CD14-positive monocyte (primary cell): ENCODE measurements at regions not wholly inside any gene's neighbourhood (a gene's known extent, or its start where the extent isn't known, plus 50 kb on each side); places are given as distances from the start of the nearest gene placed in this dataset.

Experiments used
- DNase-seq, 3 donors: peaks; one replicate each; pipeline ENCODE4 v3.0.0-alpha.2; 2011 to 2022
- H2AFZ ChIP-seq: 2 replicates; pipeline ENCODE4 v1.6.0; 2012; ENCODE audit warnings: mild to moderate bottlenecking, low read depth, low read length, inconsistent platforms; ENCODE audit not compliant: insufficient read depth, poor library complexity, severe bottlenecking
- H3K27ac ChIP-seq, 2 donors: 1 replicate in 1 of 2; 2 replicates in 1 of 2; pipeline ENCODE4 v1.5.1; 2012 to 2013; ENCODE audit warnings: low read length in 2 of 2, control low read depth in 1 of 2, inconsistent platforms in 1 of 2, low read depth in 1 of 2, mild to moderate bottlenecking in 1 of 2
- H3K27me3 ChIP-seq, 2 donors: one replicate each; pipeline versions ENCODE4 v1.6.0 to v1.6.1; 2011 to 2013; ENCODE audit warnings: low read length in 2 of 2; ENCODE audit not compliant: control insufficient read depth in 2 of 2, insufficient read depth in 2 of 2
- H3K36me3 ChIP-seq, 2 donors: replicated peaks in 1 of 2; 1 replicate in 1 of 2; 2 replicates in 1 of 2; pipeline versions ENCODE4 v1.5.1 to v1.6.1; 2012 to 2013; ENCODE audit warnings: low read length in 2 of 2, control low read depth in 1 of 2, inconsistent platforms in 1 of 2, mild to moderate bottlenecking in 1 of 2; ENCODE audit not compliant: insufficient read depth in 2 of 2, control insufficient read depth in 1 of 2
- H3K4me1 ChIP-seq, 2 donors: 1 replicate in 1 of 2; 2 replicates in 1 of 2; pipeline versions ENCODE4 v1.5.1 to v1.6.1; 2012 to 2013; ENCODE audit warnings: low read length in 2 of 2, control low read depth in 1 of 2, inconsistent platforms in 1 of 2, mild to moderate bottlenecking in 1 of 2, moderate library complexity in 1 of 2; ENCODE audit not compliant: insufficient read depth in 2 of 2, control insufficient read depth in 1 of 2
- H3K4me2 ChIP-seq: replicated peaks from 2 replicates; pipeline ENCODE3; 2012; ENCODE audit warnings: low read length, moderate library complexity, mild to moderate bottlenecking; ENCODE audit not compliant: poor library complexity, severe bottlenecking; ENCODE audit errors: extremely low read depth
- H3K4me3 ChIP-seq, 3 experiments: fragments of 200-600 bp in 1 of 3; sonication (generic) in 1 of 3; replicated peaks in 1 of 3; 1 replicate in 2 of 3; 2 replicates in 1 of 3; pipeline ENCODE4 v1.5.1; 2011 to 2013; ENCODE audit warnings: low read length in 3 of 3, mild to moderate bottlenecking in 3 of 3, control low read depth in 2 of 3, low read depth in 2 of 3, inconsistent platforms in 1 of 3, moderate library complexity in 1 of 3
- H3K79me2 ChIP-seq: 2 replicates; pipeline ENCODE4 v1.6.0; 2012; ENCODE audit warnings: mild to moderate bottlenecking, control low read depth, inconsistent platforms, low read length, moderate library complexity; ENCODE audit not compliant: insufficient read depth
- H3K9ac ChIP-seq: 2 replicates; pipeline ENCODE4 v1.6.0; 2017; ENCODE audit warnings: low read length, mild to moderate bottlenecking; ENCODE audit not compliant: insufficient read depth, poor library complexity, severe bottlenecking
- H3K9me3 ChIP-seq, 2 donors: replicated peaks in 1 of 2; 1 replicate in 1 of 2; 2 replicates in 1 of 2; pipeline versions ENCODE4 v1.5.1 to v1.6.1; 2012 to 2013; ENCODE audit warnings: low read length in 2 of 2, control low read depth in 1 of 2; ENCODE audit not compliant: control insufficient read depth in 1 of 2, insufficient read depth in 1 of 2
- H4K20me1 ChIP-seq: 2 replicates; pipeline ENCODE4 v1.6.0; 2012; ENCODE audit warnings: mild to moderate bottlenecking, low read length, control low read depth, moderate library complexity; ENCODE audit not compliant: insufficient read depth
- H3K27ac Mint-ChIP-seq, 7 donors: one replicate each; pipeline ENCODE4 v1.8.0; 2020; ENCODE audit warnings: mild to moderate bottlenecking in 7 of 7, mixed read lengths in 7 of 7, moderate library complexity in 6 of 7, inconsistent platforms in 2 of 7
- H3K27me3 Mint-ChIP-seq, 3 donors: one replicate each; pipeline ENCODE4 v1.8.0; 2021 to 2022; ENCODE audit warnings: low read depth in 3 of 3, mild to moderate bottlenecking in 3 of 3, mixed read lengths in 3 of 3, moderate library complexity in 3 of 3, inconsistent platforms in 1 of 3
- H3K36me3 Mint-ChIP-seq, 2 donors: one replicate each; pipeline ENCODE4 v1.8.0; 2020; ENCODE audit warnings: mixed read lengths in 2 of 2, inconsistent platforms in 1 of 2, mild to moderate bottlenecking in 1 of 2
- H3K4me1 Mint-ChIP-seq: one replicate; pipeline ENCODE4 v1.8.0; 2020; ENCODE audit warnings: mild to moderate bottlenecking, mixed read lengths
- H3K4me3 Mint-ChIP-seq, 2 donors: one replicate each; pipeline ENCODE4 v1.8.0; 2020; ENCODE audit warnings: mild to moderate bottlenecking in 2 of 2, mixed read lengths in 2 of 2, moderate library complexity in 1 of 2
- H3K9me3 Mint-ChIP-seq, 7 donors: one replicate each; pipeline ENCODE4 v1.8.0; 2020 to 2022; ENCODE audit warnings: mixed read lengths in 7 of 7, mild to moderate bottlenecking in 6 of 7, moderate library complexity in 6 of 7, inconsistent platforms in 2 of 7
- CTCF ChIP-seq: fragments of 200-600 bp; IDR thresholded peaks from one replicate; pipeline ENCODE4 v1.8.0; 2022; ENCODE audit warnings: antibody characterized with exemption, mild to moderate bottlenecking
- WGBS: methylation state at CpG from one replicate; pipeline ENCODE4 v1.1.5; 2013; ENCODE audit warnings: missing lambda C conversion rate; ENCODE audit not compliant: insufficient coverage; 5-methylcytosine and 5-hydroxymethylcytosine counted together
- intact Hi-C, 2 donors: fragments of 100-400 bp; cut with micrococcal nuclease; formaldehyde crosslinking; loops; one replicate each; pipeline versions ENCODE4 v1.15.0 to v1.15.1; 2023

DNA sequence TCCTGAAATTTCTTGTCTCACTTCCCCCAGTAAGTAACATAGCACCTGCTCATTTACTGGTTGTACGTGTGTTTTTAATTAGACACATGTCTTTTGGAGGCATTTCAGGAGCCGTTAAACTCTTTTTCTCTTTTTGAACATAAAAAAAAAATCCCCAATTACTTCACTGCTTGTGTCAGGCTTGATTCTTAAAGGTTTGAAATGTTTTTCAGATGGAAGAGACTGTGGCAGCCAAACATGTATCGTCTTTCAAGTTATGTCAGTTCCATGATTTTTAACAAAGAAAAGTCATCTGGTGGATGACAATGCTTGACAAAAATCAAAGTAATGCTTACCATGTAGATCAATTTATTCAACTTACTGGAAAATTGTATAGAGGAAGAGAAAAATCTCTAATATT, 585.8 kb downstream of the GATA3 start:
- Histone ChIP-seq H2AFZ (no peak overlapping the region), H3K79me2 (no peaks in the 10 kb centered on the region), H3K9me3 (peaks cover 0 to 10% of the 10 kb centered on the region in 2 donors), H4K20me1 (no peaks in the 10 kb centered on the region), H3K27me3 (no peaks in the 10 kb centered on the region), H3K36me3 (no peaks in the 10 kb centered on the region), H3K4me1 (no peaks in the 10 kb centered on the region), H3K4me2 (no peak overlapping the region), H3K4me3 (no peak overlapping the region), H3K27ac (no peak overlapping the region), H3K9ac (no peak overlapping the region)
- H3K4me1 Mint-ChIP-seq: no peaks in the 10 kb centered on the region
- H3K4me3 Mint-ChIP-seq: no peak overlapping the region
- H3K27ac Mint-ChIP-seq: no peak overlapping the region
- DNase-seq: no peak
- TF ChIP-seq CTCF: no peak
- H3K27me3 Mint-ChIP-seq: peaks cover 0 to 2% (median 0%) of the 10 kb centered on the region in 3 donors
- peaks cover 3 to 10% (median 8%) of the 10 kb centered on the region in 7 donors for H3K9me3 Mint-ChIP-seq
- no CpG with 5 or more reads among the region's 3 CpGs for WGBS
- intact Hi-C loops: no loop called here
- no peaks in the 10 kb centered on the region for H3K36me3 Mint-ChIP-seq

GRCh38 chr10:8640878-8641277, 586.4 kb downstream of the GATA3 start:
- no peak for TF ChIP-seq CTCF
- DNase-seq: no peak
- Histone ChIP-seq H3K9ac (no peak overlapping the region), H3K27me3 (no peaks in the 10 kb centered on the region), H2AFZ (no peak overlapping the region), H3K4me3 (no peak overlapping the region), H3K36me3 (no peaks in the 10 kb centered on the region), H4K20me1 (no peaks in the 10 kb centered on the region), H3K27ac (no peak overlapping the region), H3K79me2 (no peaks in the 10 kb centered on the region), H3K9me3 (peaks cover 0 to 10% of the 10 kb centered on the region in 2 donors), H3K4me1 (no peaks in the 10 kb centered on the region), H3K4me2 (no peak overlapping the region)
- H3K27ac Mint-ChIP-seq: no peak overlapping the region
- H3K36me3 Mint-ChIP-seq: no peaks in the 10 kb centered on the region
- H3K4me1 Mint-ChIP-seq: no peaks in the 10 kb centered on the region
- H3K27me3 Mint-ChIP-seq: peaks cover 0 to 2% (median 0%) of the 10 kb centered on the region in 3 donors
- peaks cover 3 to 10% (median 8%) of the 10 kb centered on the region in 7 donors for H3K9me3 Mint-ChIP-seq
- intact Hi-C loops: no loop called here
- H3K4me3 Mint-ChIP-seq: no peak overlapping the region
